Esophagus squamous epithelium (tissue), 4 donors: ENCODE measurements at regions not wholly inside any gene's neighbourhood (a gene's known extent, or its start where the extent isn't known, plus 50 kb on each side); places are given as distances from the start of the nearest gene placed in this dataset.

ENCODE experiments used
- POLR2A ChIP-seq, 4 donors: fragments of 450-650 bp; IDR thresholded peaks; one replicate each; pipeline ENCODE4 v1.6.1; 2017; ENCODE audit warnings: antibody characterized with exemption in 4 of 4, mild to moderate bottlenecking in 4 of 4, moderate library complexity in 3 of 4
- TF ChIP-seq, protein P1 (sequence below), 6 experiments: fragments of 450-650 bp in 4 of 6; fragments of 200-600 bp in 2 of 6; sonication (generic) in 2 of 6; IDR thresholded peaks; one replicate each; pipeline ENCODE4 v1.5.1; 2016 to 2019; ENCODE audit warnings: antibody characterized with exemption in 6 of 6, mild to moderate bottlenecking in 4 of 6, moderate library complexity in 4 of 6

DNA sequence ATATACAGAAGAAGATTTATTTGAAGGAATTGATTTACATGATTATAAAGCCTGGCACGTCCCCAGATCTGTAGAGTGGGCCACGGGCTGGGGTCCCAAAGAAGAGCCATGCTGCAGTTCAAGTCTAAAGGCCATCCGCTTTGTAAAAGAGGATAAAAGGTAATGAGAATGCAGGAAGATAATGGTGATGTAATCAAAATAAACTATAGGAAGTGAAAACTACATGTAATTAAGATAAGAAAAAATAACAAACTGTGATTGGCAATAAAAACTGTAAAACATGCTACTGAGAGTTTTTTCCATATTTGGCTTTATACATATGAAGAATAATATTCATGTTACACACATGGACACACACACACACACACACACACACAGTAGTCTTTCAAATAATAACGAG, 59.0 kb upstream of the TMEFF2 start:
- TF ChIP-seq, protein P1, sequence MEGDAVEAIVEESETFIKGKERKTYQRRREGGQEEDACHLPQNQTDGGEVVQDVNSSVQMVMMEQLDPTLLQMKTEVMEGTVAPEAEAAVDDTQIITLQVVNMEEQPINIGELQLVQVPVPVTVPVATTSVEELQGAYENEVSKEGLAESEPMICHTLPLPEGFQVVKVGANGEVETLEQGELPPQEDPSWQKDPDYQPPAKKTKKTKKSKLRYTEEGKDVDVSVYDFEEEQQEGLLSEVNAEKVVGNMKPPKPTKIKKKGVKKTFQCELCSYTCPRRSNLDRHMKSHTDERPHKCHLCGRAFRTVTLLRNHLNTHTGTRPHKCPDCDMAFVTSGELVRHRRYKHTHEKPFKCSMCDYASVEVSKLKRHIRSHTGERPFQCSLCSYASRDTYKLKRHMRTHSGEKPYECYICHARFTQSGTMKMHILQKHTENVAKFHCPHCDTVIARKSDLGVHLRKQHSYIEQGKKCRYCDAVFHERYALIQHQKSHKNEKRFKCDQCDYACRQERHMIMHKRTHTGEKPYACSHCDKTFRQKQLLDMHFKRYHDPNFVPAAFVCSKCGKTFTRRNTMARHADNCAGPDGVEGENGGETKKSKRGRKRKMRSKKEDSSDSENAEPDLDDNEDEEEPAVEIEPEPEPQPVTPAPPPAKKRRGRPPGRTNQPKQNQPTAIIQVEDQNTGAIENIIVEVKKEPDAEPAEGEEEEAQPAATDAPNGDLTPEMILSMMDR (IDR thresholded peaks at IDR 0.05) = no peak
- no peak for TF ChIP-seq POLR2A (IDR thresholded peaks at IDR 0.05)
